GM19035 (cell line): ENCODE measurements at regions not wholly inside any gene's neighbourhood (a gene's known extent, or its start where the extent isn't known, plus 50 kb on each side); places are given as distances from the start of the nearest gene placed in this dataset.
"Not testable (repeated sequence)": the region's sequence is repeated elsewhere in the genome, so short reads cannot be mapped to it uniquely, and the experiment has no call there.

Experiments
- ATAC-seq: cut with Tn5 transposase; IDR thresholded peaks from one replicate; pipeline ENCODE4 v1.9.1; 2021; ENCODE audit not compliant: unreplicated experiment

DNA sequence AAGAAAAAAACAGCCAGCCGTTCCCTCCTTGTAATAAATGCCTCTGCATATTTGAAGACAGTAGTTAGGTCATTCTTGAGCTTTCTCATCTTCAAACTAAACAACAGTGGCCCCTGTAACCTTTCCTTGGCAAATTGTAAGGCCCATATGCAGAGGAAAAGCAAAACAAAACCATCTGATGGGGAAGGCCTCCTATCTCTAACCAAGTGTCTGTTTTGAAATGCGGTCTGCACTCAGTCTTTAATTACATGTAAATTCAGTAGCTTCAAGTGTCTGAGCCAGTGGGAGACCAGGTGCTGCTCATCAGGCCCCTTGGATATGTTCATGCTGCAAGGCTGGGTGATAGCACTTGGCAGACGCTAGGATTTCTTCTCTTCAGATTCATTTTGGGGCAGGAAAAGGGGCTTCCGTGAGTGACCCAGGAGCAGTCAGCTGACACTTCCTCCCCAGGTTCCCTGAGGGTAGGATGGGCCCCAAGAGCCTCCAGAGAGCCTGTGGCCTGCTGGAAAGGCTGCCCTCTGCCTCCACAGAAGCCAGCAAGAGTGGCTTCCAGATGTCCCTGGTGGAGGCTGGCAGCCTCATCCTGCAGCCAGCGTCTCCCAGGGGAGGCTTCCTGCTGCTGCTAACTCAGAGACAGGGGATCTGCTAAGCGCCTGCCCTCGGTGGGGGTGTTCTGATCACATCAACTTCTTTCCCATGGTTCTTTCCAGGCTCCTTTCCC lies 60.2 kb upstream of the PLGLB2 start:
- not testable (repeated sequence) for ATAC-seq

DNA sequence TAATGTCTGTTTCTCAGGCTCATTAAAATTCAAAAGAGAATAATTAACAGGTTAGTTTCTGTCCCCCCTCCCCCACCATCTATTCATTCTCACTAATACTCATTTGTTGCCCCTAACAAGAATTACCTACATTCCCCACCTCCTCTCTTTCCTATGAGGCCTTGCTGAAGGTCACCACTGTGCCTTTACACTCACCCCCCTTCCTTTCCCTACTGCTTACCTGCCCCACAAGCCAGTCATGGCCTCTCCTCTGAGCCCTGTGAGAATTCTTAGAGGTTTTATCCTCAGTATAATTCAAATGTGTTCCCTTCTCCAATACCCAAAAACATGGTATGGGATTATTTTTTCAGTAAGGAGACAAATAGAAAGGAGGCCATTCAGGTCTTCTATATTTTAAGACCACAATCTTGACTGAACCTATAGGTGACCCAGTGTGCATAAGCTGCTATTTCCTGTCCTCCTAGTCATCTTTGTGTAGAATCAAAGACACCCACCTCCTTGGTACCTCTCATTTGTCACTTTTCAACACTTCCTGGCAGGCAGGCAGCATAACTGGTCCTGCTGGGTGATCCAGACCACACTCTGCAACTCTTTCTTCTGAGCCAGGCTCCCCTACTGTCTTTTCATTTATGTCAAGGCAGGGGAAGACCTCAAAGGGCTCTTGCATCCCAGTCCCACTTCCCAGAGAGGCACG lies 55.8 kb upstream of the PLGLB2 start:
- ATAC-seq = not testable (repeated sequence)

DNA sequence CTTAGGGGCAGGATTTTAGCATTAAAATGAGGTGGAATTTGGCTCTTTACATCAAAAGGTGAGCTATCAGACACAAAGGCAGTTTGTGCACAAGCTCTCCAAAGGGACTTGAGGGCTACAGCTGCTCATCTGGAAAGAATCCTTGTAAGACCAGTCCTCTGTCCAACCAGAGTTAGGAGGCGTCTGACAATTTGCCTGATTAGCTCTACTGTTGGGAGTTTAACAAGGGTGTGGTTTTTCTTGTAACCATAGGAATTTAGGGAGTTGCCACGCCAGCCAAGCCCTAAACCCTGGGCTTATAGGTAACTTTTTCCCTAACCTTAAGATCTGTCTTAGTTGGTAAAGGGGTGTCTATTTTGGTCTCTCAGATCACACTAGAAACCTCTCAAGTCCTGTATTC lies 55.0 kb upstream of the PLGLB2 start:
- not testable (repeated sequence) for ATAC-seq

DNA sequence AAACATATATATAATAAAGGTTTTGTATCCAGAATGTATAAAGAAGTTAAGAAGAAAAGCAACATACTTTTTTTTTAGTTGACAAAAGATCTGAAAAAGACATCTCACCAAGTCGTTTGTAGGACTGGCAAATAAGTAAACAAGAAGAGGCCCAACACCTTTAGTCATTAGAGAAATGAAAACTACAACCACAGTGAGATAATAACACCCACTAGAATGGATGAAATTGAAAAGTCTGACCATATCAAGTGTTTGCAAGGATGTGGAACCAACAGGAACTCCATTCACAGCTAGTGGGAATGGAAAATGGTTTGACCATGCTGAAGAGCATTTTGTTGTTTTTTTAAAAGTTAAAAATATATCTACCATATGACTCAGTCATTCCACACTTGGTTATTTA lies 54.0 kb upstream of the PLGLB2 start:
- ATAC-seq = not testable (repeated sequence)

DNA sequence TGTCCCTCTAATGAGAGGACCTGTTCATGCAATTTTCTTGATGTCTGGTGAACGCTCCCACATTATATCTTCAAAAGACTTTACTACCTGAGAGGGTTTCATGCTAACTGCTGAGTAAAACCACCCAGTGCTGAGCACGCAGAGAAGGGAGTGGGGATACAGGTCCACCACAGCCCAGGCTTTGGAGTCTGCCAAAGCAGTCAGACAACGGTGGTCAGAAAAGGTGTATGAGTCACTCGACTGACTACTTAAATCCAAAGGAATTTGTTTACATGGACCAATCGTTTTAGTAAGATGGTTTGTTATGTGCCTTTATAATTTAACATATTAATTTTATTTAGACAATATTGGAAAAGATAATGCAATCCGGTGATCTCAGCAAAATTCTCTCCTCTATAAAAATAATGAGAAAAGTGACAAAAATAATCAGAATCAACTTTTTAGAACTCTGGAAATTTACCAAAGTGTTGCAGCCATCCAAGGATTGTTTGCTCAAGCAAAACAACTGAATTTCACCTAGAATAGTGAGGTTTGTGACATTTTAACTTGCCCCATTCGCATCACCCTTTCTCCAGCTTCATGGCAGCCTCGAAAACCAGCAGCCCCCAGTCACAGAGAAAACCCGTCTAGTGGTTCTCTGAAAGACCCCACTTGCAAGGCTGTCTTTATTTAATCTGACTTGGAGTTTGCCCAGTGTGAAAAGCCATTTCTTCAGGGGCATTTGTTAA lies 52.1 kb upstream of the PLGLB2 start:
- not testable (repeated sequence) for ATAC-seq
